ENCODE measurements at regions not wholly inside any gene's neighbourhood (a gene's known extent, or its start where the extent isn't known, plus 50 kb on each side); places are given as distances from the start of the nearest gene placed in this dataset.

GRCh38 chr18:39942702-39943101 is 2012.3 kb upstream of the PIK3C3 start:
- Histone ChIP-seq H3K27me3 (ENCODE audit: control insufficient read depth, insufficient read depth, low read length) (no peaks in the 10 kb centered on the region), H3K36me3 (ENCODE audit: control insufficient read depth, insufficient read depth, low read length) (no peaks in the 10 kb centered on the region), H3K4me3 (ENCODE audit: low read depth, low read length) (no peak overlapping the region)
- TF ChIP-seq CTCF (IDR thresholded peaks at IDR 0.05; ENCODE audit: insufficient read depth, low read length, poor library complexity, severe bottlenecking), result no peak
- DNase-seq (ENCODE audit: low read depth), result no peak

- no peak for TF ChIP-seq CTCF (IDR thresholded peaks at IDR 0.05; ENCODE audit: insufficient read depth, low read length, poor library complexity, severe bottlenecking)
- H3K4me3 ChIP-seq (ENCODE audit: low read depth, low read length), result no peak overlapping the region
- H3K27me3 ChIP-seq (ENCODE audit: control insufficient read depth, insufficient read depth, low read length), result no peaks in the 10 kb centered on the region
- DNase-seq (ENCODE audit: low read depth), result no peak
- H3K36me3 ChIP-seq (ENCODE audit: control insufficient read depth, insufficient read depth, low read length), result no peaks in the 10 kb centered on the region
Observed at GRCh38 chr18:39938676-39939608, 2016.1 kb upstream of the PIK3C3 start.

- DNase-seq (ENCODE audit: low read depth), result no peak
- no peak overlapping the region for H3K4me3 ChIP-seq (ENCODE audit: low read depth, low read length)
- TF ChIP-seq CTCF (IDR thresholded peaks at IDR 0.05; ENCODE audit: insufficient read depth, low read length, poor library complexity, severe bottlenecking), result no peak
- H3K27me3 ChIP-seq (ENCODE audit: control insufficient read depth, insufficient read depth, low read length), result no peaks in the 10 kb centered on the region
- H3K36me3 ChIP-seq (ENCODE audit: control insufficient read depth, insufficient read depth, low read length), result no peaks in the 10 kb centered on the region
Observed at GRCh38 chr18:39935598-39935997, 2019.4 kb upstream of the PIK3C3 start.

GRCh38 chr18:39918847-39919246 is 2036.2 kb upstream of the PIK3C3 start:
- Histone ChIP-seq H3K27me3 (ENCODE audit: control insufficient read depth, insufficient read depth, low read length) (no peaks in the 10 kb centered on the region), H3K36me3 (ENCODE audit: control insufficient read depth, insufficient read depth, low read length) (no peaks in the 10 kb centered on the region), H3K4me3 (ENCODE audit: low read depth, low read length) (no peak overlapping the region)
- no peak for DNase-seq (ENCODE audit: low read depth)
- no peak for TF ChIP-seq CTCF (IDR thresholded peaks at IDR 0.05; ENCODE audit: insufficient read depth, low read length, poor library complexity, severe bottlenecking)

- TF ChIP-seq CTCF (IDR thresholded peaks at IDR 0.05; ENCODE audit: insufficient read depth, low read length, poor library complexity, severe bottlenecking), result no peak
- Histone ChIP-seq H3K27me3 (ENCODE audit: control insufficient read depth, insufficient read depth, low read length) (no peaks in the 10 kb centered on the region), H3K36me3 (ENCODE audit: control insufficient read depth, insufficient read depth, low read length) (no peaks in the 10 kb centered on the region), H3K4me3 (ENCODE audit: low read depth, low read length) (no peak overlapping the region)
- DNase-seq (ENCODE audit: low read depth), result no peak
Observed at GRCh38 chr18:39913672-39914366, 2041.2 kb upstream of the PIK3C3 start.

Data from kidney epithelial cell (primary cell).